Mononuclear cell (primary cell): ENCODE measurements at regions not wholly inside any gene's neighbourhood (a gene's known extent, or its start where the extent isn't known, plus 50 kb on each side); places are given as distances from the start of the nearest gene placed in this dataset.

Source experiments
- H3K27me3 ChIP-seq: 2 replicates; pipeline ENCODE4 v1.6.0; 2011; ENCODE audit warnings: low read length, control low read depth; ENCODE audit not compliant: insufficient read depth
- H3K4me1 ChIP-seq: 2 replicates; pipeline ENCODE4 v1.5.1; 2011; ENCODE audit warnings: mild to moderate bottlenecking, low read length, control low read depth; ENCODE audit not compliant: insufficient read depth
- H3K4me3 ChIP-seq: 2 replicates; pipeline ENCODE4 v1.5.1; 2011; ENCODE audit warnings: mild to moderate bottlenecking, low read length, moderate library complexity
- H3K9me3 ChIP-seq: 2 replicates; pipeline ENCODE4 v1.5.1; 2011; ENCODE audit warnings: low read depth, mild to moderate bottlenecking, control low read depth, low read length

GRCh38 chr12:111226680-111227079 is 142.2 kb downstream of the PHETA1 start:
- Histone ChIP-seq H3K4me3 (no peak overlapping the region), H3K9me3 (no peaks in the 10 kb centered on the region), H3K27me3 (no peaks in the 10 kb centered on the region), H3K4me1 (peaks cover 14% of the 10 kb centered on the region)

- Histone ChIP-seq H3K4me3 (no peak overlapping the region), H3K27me3 (no peaks in the 10 kb centered on the region), H3K9me3 (no peaks in the 10 kb centered on the region), H3K4me1 (peaks cover 14% of the 10 kb centered on the region)
Measured at GRCh38 chr12:111225307-111225706, 143.6 kb downstream of the PHETA1 start.

- Histone ChIP-seq H3K4me3 (no peak overlapping the region), H3K9me3 (no peaks in the 10 kb centered on the region), H3K4me1 (peaks cover 14% of the 10 kb centered on the region), H3K27me3 (no peaks in the 10 kb centered on the region)
Measured at GRCh38 chr12:111224186-111225066, 144.5 kb downstream of the PHETA1 start.

- H3K9me3 ChIP-seq, result no peaks in the 10 kb centered on the region
- peaks cover 14% of the 10 kb centered on the region for H3K4me1 ChIP-seq
- no peaks in the 10 kb centered on the region for H3K27me3 ChIP-seq
- no peak overlapping the region for H3K4me3 ChIP-seq
Measured at GRCh38 chr12:111222523-111222922, 146.4 kb downstream of the PHETA1 start.

- Histone ChIP-seq H3K4me3 (no peak overlapping the region), H3K9me3 (no peaks in the 10 kb centered on the region), H3K27me3 (no peaks in the 10 kb centered on the region), H3K4me1 (peaks cover 14% of the 10 kb centered on the region)
Measured at GRCh38 chr12:111222027-111222414, 146.9 kb downstream of the PHETA1 start.

GRCh38 chr12:111221062-111222026 is 147.6 kb downstream of the PHETA1 start:
- Histone ChIP-seq H3K27me3 (no peaks in the 10 kb centered on the region), H3K4me3 (no peak overlapping the region), H3K9me3 (no peaks in the 10 kb centered on the region), H3K4me1 (peaks cover 14% of the 10 kb centered on the region)

GRCh38 chr12:111220363-111220762 is 148.5 kb downstream of the PHETA1 start:
- H3K9me3 ChIP-seq, result no peaks in the 10 kb centered on the region
- no peak overlapping the region for H3K4me3 ChIP-seq
- peaks cover 14% of the 10 kb centered on the region for H3K4me1 ChIP-seq
- no peaks in the 10 kb centered on the region for H3K27me3 ChIP-seq

- H3K27me3 ChIP-seq, result no peaks in the 10 kb centered on the region
- H3K4me1 ChIP-seq, result peaks cover 9% of the 10 kb centered on the region
- H3K9me3 ChIP-seq, result no peaks in the 10 kb centered on the region
- no peak overlapping the region for H3K4me3 ChIP-seq
Measured at GRCh38 chr12:111219440-111219839, 149.5 kb downstream of the PHETA1 start.

- Histone ChIP-seq H3K27me3 (no peaks in the 10 kb centered on the region), H3K4me1 (peaks cover 2% of the 10 kb centered on the region), H3K4me3 (no peak overlapping the region), H3K9me3 (no peaks in the 10 kb centered on the region)
Measured at GRCh38 chr12:111218499-111218898, 150.4 kb downstream of the PHETA1 start.

- no peaks in the 10 kb centered on the region for H3K27me3 ChIP-seq
- no peak overlapping the region for H3K4me3 ChIP-seq
- H3K9me3 ChIP-seq, result no peaks in the 10 kb centered on the region
- H3K4me1 ChIP-seq, result no peaks in the 10 kb centered on the region
Measured at GRCh38 chr12:111216387-111217159, 152.3 kb downstream of the PHETA1 start.

GRCh38 chr12:111215881-111216280 is 153.0 kb downstream of the PHETA1 start:
- Histone ChIP-seq H3K9me3 (no peaks in the 10 kb centered on the region), H3K4me1 (no peaks in the 10 kb centered on the region), H3K4me3 (no peak overlapping the region), H3K27me3 (no peaks in the 10 kb centered on the region)

- Histone ChIP-seq H3K27me3 (no peaks in the 10 kb centered on the region), H3K4me3 (no peak overlapping the region), H3K9me3 (no peaks in the 10 kb centered on the region), H3K4me1 (no peaks in the 10 kb centered on the region)
Measured at GRCh38 chr12:111214401-111214800, 154.5 kb downstream of the PHETA1 start.

GRCh38 chr12:111213561-111213960 is 155.3 kb downstream of the PHETA1 start:
- no peaks in the 10 kb centered on the region for H3K27me3 ChIP-seq
- H3K9me3 ChIP-seq, result no peaks in the 10 kb centered on the region
- no peaks in the 10 kb centered on the region for H3K4me1 ChIP-seq
- no peak overlapping the region for H3K4me3 ChIP-seq

GRCh38 chr12:111212814-111213456 is 156.0 kb downstream of the PHETA1 start:
- no peak overlapping the region for H3K4me3 ChIP-seq
- H3K27me3 ChIP-seq, result no peaks in the 10 kb centered on the region
- H3K9me3 ChIP-seq, result no peaks in the 10 kb centered on the region
- no peaks in the 10 kb centered on the region for H3K4me1 ChIP-seq
